AG08395 (cell line): ENCODE measurements at regions not wholly inside any gene's neighbourhood (a gene's known extent, or its start where the extent isn't known, plus 50 kb on each side); places are given as distances from the start of the nearest gene placed in this dataset.
"Not testable (repeated sequence)": the region's sequence is repeated elsewhere in the genome, so short reads cannot be mapped to it uniquely, and the experiment has no call there.

Source experiments
- DNase-seq: peaks from one replicate; pipeline ENCODE4 v3.0.0; 2012; ENCODE audit warnings: mixed read lengths, low spot score

DNA sequence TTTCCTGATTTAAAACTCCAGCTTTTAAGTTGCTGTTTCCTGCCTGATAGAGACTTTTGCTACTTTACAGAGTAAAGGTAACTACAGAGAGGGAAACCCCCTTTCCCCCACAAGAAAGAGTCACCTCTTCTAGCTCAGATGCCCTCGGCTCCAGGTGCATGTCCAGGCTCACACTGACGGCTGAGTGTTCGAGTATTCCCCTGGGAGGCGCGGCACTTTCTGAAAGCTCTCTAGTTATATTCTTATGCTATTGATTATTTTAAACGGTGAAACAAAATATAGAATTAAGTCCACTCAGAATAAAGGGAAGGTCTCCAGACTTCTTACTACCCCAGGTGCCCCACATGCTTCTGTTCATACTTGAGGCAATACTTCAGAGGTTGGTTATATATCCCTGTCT, 160.3 kb upstream of the FMN2 start:
- no peak for DNase-seq

DNA sequence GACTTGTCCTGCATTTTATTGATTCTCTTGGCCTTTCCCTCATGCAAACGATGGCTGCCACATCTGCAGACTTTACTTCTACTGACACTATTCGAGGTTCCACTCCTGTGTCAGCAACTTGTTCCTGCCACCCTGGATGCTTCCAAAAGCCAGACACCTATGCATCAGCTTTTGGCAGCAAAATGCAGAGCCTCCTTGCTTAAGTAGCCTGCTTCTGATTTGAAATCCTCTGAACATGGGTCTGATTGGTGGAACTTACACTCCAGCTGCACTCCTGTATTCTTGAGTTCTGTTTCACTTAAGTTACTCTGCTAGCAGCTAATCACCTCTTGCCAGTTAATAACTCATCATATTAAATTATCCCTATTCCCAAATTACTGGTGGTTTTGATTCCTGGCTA, 152.1 kb upstream of the FMN2 start:
- DNase-seq, result no peak

DNA sequence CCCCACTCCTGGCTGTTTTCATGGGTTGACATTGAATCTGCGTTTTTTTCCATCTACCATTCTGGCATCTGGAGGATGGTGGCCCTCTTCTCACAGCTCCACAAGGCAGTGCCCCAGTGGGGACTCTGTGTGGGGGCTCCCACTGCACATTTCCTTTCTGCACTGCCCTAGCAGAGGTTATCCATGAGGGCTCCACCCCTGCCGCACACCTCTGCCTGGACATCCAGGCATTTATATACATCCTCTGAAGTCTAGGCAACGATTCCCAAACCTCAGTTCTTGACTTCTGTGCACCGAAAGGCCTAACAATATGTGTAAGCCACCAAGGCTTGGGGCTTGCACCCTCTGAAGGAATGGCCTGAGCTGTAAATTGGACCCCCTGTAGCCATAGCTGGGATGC, 147.9 kb upstream of the FMN2 start:
- DNase-seq, result no peak

DNA sequence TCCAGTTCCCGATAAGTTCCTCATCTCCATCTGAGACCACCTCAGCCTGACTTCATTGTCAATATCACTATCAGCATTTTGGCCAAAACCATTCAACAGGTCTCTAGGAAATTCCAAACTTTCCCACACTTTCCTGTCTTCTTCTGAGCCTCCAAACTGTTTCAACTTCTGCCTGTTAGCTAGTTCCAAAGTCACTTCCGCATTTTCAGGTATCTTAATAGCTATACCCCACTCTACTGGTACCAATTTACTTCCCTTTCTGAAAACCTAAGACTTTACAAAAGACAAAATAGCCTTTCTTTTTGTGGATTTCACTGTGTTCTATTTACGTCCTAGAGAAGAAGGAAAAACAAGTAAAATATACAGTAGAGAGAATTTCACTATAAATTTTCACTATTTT, 147.0 kb upstream of the FMN2 start:
- DNase-seq, result no peak

DNA sequence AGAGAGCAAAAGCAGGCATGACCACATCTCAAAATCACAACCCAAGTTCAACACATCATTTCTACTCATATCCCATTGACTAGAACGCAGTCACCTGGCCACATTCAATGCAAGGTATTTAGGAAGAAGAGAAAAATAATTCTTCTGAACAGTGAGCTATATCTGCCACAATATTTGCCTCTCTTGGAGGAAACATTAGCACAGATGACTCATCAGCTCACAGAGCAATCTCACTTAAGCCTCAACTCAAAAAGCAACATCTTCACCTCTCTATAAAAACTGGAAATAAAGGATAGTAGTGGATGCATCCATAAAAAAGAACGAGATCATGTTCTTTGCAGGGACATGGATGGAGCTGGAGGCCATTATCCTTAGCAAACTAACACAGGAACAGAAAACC, 143.9 kb upstream of the FMN2 start:
- no peak for DNase-seq

DNA sequence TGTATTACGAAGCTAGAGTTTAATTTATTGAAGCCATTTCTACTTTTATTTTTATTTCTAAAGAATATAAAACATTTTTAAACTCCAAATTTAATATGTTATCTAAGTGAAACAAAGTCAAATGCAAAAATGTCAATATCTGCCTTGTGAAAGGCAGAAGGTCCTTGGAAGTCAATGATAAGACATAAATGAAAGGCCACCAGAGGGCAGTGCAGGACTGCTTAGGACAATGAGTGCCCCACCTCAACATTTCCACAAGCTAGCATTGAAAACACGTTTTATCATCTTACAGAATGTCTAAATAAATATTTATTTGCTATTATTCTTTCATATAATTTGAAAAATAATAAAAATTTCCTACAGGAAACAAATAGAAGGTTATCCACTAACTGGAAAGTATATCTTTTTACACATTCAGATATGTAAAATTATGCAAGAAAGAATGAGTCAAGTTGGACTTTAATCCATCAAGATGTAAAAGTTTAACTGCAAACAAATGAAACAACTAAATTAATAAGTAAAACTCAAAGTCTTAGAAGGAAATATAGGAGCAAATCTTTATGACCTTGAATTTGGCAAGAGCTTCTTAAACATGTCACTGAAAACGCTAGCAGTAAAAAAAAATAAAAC, 140.1 kb upstream of the FMN2 start:
- DNase-seq, result peak; percentile 64

DNA sequence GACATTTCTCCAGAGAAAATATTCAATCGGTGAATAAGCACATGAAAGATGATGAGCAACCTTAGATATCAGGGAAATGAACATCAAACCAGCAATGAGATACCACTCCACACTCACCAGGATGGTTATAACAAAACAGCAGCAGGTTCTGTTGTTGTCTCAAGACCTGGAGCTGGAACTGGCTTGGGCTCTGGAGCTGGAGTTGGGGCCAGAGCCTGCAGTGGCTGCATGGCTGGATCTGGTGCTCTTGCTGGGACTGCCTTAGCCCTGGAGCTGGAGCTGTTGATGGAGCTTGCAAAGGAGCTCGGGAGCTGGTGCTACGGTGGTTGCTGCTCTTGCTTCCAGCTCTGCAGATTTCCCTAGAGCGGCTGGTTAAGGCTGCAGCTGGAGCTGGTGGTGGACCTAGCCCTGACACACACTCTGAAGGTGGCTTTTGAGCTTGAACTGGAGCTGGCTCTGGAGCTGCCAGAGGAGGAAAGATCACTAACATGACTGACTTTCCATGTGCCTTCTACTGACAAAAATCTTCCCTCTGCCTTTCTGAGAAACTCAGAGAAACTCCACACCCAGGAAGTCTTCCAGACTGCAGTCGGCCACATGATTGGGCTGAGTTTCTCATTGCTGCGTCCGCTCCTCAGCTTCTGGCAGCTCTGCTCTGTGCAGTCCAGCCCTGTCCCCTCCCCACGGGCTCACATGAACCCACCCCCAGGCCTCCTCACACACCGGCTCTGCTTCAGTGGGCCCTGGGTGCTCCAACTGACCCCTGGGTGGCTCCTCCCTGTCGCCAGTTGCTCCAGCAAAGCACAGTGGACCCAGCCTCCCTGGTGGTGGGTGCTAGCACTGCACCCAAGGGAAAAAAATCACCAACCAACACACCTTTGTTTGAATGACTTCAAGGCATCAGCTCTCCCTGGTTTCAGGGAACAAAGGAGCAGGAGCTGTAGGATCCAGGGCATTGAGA, 139.1 kb upstream of the FMN2 start:
- DNase-seq, result peak; percentile 17

DNA sequence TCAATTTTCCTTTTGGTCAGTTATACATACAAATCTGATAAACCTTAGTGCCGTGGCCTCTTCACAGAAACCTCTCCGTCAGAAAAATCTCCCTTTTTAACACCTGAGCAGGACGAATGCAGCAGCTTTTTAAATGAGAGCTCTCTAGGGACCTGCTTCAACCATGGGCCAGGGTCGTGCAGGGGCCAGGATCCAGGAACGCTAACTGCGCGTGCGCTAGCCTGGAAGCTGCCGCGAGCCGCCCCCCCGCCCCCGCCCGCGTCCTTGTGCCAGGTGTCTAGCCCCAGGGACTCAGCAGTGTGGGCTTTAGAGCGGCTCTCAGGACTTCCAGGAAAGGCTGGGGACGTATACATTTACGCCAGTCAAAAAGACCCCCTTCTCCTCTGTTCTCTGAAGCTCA, 136.8 kb upstream of the FMN2 start:
- no peak for DNase-seq

DNA sequence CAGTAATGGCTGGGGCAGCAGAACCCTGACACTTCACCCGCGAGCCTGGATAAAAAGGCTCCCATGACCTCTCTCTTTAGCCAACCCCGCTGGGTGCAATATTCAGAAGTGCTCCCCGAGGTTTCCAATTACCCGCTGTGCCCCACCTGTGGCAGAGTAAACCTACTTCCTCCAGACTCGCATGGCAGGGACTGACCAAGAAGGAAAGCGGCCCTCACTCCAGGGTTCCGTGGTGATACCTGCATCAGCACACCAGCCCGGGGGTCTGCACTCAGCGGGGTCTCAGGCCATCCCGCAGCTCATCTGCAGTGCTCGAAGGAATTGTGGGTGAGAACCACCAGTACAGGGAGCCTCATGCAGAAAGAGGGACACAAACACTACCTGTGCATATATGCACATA, 136.3 kb upstream of the FMN2 start:
- no peak for DNase-seq

DNA sequence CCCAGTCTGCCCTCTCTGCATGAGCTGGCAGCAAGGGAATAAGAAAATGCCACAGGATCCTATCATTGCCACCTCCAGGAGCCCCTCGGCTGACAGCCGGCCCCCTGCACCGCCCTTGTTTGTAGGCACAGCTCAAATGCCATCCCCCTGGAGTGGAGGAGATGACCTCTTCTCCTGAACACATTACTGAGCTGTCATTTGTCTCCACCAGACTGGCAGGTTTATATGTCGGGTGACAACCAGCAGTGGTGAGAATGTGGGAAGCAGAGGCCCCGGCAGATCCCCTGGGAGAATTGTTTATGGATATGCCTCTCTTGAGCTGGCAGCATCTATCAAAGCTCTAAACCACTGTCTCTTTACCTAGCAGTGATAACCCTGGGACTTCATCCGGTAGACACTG, 135.4 kb upstream of the FMN2 start:
- DNase-seq, result no peak

DNA sequence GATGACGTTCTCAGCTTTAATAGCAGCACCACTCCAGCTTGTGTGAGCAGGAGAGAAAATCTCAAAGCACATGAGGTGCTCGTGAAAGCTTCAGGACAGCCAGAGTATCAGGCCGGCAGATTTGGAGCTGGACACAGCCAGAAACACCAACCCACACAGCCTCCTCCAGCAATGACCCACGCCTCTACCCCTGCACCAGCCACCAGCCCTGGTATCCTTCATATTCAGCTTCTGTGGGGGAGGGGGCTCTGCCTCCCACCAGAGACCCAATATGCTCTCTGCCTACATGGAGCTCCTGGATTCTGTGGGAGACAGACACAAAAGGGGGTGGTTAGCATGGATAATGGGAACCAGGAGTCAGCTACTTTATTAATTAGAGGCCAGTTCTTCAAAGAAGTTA, 133.6 kb upstream of the FMN2 start:
- DNase-seq, result no peak

DNA sequence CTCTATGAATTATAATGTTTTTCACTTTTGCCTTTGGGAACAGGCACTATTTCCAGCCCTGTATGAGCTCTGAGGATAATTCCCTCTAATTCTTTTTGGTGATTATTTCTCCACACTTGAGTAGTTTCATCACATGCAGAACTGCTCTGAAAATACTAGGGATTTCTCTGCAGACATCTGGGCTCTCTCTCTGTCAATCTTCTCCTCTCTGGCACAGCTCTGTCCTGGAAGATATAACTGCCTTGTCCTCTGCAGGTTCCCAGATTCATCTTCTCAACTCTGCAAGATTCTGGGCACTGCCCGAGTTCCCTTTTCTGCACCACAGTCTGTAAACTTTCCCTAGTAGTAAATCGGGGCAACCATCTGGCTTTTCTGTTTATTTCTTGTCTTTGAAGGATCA, 131.3 kb upstream of the FMN2 start:
- no peak for DNase-seq

DNA sequence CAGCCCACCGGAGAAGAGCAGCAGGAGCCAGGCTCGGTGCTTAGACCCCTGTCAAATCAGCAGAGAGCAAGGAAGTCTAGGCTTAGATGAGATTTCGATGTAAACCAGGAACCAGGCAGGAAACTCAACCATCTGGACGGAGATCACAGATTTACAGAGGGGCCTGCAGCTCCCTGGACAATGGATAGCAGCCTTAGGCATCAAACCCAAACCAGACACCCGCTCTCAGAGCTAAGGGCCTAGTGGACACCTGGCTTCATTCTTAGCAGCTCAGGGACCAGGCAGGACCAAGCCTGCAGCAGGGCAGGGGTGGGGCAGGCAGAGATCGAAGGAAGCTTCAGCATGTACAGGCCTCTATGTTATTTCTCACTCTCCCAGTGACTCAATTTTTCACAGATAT, 127.8 kb upstream of the FMN2 start:
- no peak for DNase-seq

DNA sequence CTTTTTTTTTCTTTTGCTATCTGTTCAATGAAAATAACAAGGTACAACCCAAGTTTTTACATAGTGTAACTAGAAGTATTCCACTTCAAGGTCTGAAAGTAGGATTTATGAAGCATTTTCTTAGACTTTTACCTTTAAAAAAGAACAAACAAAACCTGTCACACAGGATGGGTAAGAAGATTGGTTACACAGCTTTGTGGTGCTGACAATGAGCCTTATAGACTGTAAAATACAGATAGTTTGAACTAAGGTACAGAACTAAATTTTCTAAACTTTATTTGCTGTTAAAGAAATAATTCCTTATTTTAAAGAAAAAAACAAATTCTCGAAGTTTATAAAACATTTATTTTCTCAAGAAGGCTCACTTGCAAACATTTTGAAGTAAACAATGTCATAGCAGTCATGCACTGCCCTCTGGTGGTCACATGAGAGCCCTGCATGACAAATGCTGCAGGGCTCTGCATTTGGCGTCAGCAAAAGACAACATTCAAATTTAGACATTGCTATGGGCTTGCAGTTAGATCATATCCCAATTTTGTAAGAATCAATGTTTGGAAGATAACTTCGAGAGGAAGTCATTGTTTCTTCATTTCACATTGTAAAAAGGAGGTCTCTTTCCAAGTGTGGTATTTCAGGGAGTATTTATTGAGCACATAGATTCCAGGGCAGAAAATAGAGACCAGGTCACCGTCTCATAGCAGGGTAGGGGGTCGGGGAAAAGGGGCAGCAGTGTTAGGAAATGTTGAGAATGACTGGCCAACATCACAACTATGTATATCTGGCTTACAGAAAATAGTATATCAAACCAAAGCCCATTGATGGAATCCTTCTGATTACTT, 115.3 kb upstream of the FMN2 start:
- DNase-seq, result peak; percentile 65

DNA sequence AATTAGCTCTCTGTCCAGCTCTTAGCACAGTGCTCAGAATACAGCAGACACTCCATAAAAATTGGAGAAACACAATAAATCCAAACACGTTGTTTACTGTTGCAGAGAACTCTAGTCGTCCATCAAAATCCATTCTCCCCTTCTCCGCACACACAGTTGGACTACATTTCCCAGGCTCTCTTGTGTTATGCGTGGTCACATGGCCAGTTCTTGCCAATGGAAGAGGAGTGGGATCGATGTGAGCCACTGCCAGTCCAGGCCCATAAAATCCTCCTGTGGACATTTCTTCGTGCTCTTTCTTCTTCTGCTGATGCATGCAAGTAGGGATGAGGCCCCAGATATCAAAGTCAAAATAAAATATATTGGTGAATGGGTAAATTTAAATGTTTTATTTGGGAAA, 114.3 kb upstream of the FMN2 start:
- no peak for DNase-seq

DNA sequence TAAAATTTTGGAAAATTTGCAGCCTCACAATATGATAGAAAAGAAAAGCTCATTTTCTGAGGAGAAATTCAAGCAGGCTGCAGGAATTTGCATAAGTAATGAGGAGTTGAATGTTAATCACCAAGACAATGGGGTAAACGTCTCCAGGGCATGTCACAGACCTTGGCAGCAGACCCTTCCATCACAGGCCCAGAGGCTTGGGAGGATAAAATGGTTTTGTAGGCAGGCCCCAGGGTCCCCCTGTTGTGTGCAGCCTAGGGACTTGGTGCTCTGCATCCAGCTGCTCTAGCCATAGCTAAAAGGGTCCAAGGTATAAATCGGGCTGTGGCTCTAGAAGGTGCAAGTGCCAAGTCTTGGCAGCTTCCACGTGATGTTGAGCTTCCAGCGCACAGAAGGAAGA, 112.2 kb upstream of the FMN2 start:
- DNase-seq, result no peak

DNA sequence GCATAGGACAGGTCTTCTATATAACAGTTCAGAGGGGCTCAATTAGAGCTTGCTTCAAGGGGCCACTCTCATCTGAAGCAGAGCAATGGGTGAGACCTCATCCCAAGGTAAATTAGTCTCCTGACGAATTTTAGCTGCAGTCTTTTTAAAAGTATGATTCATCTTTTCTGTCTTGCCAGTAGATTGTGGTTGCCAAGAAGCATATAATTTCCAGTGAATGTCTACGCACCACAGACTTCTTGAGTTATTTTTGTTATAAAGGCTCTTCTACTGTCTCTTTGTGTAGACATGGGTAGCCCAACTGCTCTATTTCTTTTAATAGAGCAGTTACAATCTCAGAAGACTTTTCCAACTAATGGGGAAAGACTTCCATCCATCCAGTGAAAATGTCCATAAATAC, 108.9 kb upstream of the FMN2 start:
- DNase-seq, result peak; percentile 21

DNA sequence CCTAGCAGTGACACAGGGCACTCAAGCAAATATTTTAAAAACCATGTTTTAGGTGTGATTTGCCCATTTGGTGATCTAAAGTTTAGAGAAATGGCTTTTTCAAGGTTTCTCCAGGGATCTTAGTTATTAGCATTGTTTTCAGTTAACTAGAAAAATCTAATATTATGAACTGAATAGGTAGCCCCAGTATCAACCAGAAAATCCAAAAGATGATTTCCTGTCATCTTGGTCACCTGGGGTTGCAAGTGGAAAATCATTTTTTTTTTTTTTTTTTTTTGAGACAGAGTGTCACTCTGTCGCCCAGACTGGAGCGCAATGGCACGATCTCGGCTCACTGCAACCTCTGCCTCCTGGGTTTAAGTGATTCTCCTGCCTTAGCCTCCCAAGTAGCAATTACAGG, 106.6 kb upstream of the FMN2 start:
- no peak for DNase-seq

DNA sequence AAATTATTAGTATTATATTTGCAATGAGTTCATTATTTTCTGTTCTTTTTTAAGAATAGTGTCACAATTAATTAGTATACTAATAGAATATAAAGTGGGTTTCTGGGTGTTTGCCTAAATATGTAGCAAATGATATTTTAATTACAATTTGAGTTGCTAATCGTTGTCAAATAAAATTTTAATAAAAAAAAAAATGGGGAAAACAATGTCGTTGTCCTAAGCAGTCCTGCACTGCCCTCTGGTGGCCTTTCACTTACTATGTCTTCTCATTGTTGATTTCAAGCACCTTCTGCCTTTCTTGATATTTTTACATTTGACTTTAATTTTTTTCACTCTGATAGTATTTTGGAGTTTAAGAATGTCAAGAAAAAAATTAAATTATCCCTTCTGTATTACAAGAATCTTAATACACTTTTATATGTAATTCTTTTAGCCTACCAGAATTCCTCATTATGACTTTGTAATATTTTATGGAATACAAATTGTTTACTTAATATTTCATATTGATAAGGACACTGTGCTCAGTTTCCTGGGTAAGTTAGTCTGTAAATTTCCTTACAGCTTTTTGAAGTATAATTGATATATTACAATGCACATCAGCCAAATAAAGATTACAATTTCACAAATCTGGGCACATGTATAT, 104.5 kb upstream of the FMN2 start:
- DNase-seq, result peak; percentile 34

DNA sequence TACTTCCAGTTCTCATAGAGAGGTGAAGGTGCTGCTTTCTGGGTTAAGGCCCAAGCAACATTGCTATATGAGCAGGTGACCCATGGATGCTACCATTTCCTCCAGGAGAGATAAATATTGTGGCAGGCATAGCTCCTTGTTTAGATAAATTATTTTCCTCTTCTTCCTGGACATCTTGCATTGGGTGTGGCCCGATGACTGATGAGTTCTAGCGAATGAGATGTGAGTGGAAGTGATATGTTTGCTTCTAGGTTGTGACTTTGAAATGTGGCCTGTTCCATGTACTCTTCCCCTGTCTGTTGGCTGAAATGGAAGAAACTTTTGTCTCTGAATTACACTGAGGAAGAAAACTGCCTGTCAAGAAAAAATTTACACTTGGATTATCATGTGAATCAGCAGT, 101.7 kb upstream of the FMN2 start:
- no peak for DNase-seq

DNA sequence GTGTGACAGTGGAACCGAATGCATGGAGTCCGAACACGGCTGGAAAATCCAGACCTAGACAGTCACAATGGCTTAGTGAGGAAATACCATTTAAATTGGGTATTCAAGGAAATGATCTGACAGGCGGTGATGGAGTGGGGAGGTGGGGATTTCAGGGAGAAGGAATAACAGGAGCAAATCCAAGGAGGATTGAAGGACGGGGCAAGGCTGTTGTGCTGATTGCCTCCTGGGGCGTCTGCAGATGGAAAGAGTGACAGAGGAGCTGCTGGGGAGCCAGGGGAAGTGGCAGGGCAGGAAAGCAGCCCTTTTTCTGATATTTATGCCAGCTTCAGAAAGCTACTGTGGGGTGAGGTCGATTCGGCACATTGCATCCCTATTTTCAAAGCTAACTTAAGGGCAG, 99.1 kb upstream of the FMN2 start:
- not testable (repeated sequence) for DNase-seq

DNA sequence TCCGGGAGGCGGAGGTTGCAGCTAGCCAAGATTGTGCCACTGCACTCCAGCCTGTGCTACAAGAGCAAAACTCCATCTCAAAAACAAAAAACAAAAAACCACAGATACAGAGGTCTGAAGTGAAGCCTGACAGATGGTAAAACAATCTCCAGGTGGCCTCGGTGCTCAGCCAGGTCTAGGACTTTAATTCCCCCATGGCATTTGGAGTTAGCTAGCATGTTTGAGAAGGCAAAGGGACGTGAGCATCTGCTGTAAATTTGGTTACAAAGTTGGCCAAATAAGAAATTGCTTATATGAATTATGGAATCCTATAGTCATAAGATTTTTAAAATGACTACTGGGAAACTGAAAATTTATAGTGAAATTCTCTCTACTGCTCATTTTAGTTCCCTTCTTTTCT, 98.3 kb upstream of the FMN2 start:
- DNase-seq, result no peak
